ENCODE measurements at regions not wholly inside any gene's neighbourhood (a gene's known extent, or its start where the extent isn't known, plus 50 kb on each side); places are given as distances from the start of the nearest gene placed in this dataset.

GRCh38 chr7:72503644-72504043 is 91.5 kb upstream of the CALN1 start:
- TF ChIP-seq CTCF (IDR thresholded peaks at IDR 0.05; ENCODE audit: low read length), result no peak
- TF ChIP-seq EZH2 (IDR thresholded peaks at IDR 0.05; ENCODE audit: borderline replicate concordance, low read length), result no peak

All from OCI-LY1 (cell line).